Superior temporal gyrus (tissue), 1 donor: ENCODE measurements at regions not wholly inside any gene's neighbourhood (a gene's known extent, or its start where the extent isn't known, plus 50 kb on each side); places are given as distances from the start of the nearest gene placed in this dataset.
"Not testable (repeated sequence)": the region's sequence is repeated elsewhere in the genome, so short reads cannot be mapped to it uniquely, and the experiment has no call there.

ENCODE experiments used
- DNase-seq: peaks from one replicate; pipeline ENCODE4 v3.0.0-alpha.2; 2016; ENCODE audit errors: extremely low spot score

- DNase-seq = no peak
Measured at GRCh38 chr2:167361426-167361825, 473.1 kb downstream of the XIRP2 start.

DNA sequence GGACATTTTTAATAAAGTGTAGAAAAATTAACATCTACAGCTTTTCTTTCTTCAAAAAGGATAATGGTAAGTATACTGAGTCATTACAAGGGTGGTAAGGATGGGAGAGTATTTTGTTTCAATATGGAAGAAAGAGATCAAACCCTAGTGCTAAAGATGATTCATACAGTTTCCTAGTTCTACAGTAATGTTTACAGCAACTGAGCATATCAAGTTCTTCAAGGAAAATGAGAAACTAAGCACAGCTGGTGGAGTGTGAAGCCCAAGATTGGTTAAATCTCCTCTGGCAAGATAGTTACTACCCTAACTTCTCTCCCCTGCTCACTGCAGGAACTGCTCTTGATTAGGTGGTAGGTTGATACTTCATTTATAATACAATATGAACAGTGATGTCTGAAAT is 467.5 kb downstream of the XIRP2 start:
- DNase-seq = no peak

DNA sequence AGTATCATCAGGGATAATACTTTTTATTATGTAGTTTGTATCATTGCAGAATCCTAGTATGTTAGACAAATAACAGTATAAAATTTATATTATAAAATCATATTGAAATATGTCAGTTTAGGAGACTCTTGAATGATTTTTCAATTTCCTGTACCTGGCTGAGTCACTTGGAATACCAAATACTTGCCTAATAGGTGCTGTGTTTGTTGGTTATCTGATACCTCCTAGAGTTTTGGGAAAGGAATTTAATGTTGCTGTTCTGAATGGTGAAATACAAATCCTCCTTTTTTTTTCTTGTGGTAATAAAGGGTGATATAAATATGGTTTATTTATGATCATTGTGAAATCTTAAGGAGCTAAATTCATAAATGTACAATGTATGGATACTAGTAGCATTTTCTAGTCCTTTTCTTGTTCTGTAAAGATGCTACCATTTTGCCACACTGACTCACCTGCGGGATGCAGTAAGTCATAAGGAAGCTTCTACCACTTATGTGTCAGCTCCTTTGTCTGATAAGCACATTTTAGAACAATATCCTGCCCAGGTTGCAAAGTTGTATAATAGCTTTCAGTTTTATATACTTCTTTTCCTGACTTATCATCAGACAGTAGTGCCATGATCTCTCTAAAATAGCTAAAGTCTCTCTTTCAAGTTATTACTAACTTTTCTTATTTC is 465.5 kb downstream of the XIRP2 start:
- no peak for DNase-seq

DNA sequence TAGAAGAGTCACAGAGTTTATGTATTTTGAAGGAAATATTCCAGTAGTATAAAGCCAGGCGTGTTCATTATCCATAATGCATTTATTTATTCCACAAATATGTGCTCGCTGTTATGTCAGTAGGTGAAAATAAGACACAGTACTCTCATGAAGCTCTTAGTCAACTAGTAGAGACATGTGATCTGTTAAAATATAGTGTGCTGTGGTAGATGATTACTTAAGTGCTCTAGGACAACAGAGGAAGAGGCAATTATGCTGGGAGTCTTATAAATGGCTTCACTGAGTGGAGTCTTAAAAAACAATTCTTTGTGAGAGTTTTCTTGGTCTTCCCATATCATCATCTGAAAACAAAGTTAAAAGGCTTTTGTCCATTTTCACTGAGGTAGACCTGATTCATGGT is 457.3 kb downstream of the XIRP2 start:
- no peak for DNase-seq

DNA sequence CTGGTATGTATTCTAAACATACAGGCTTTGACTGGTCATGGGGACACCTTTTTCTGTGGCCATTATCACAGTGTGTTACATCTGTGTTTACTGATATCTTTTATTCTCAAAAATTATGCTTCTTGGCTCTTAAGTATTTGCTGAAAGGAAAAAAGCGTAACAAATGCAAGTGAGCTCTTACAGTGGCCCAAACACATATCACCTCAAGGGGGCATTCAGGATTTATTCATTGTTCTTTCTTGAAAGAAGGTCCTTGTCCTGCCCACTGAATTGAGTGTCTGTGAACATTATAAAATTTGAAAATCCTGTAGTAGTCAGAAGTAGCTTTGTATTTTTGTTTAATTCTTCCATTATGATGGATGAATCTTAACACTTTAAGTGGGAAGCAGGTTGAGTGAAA is 454.5 kb downstream of the XIRP2 start:
- DNase-seq = no peak

DNA sequence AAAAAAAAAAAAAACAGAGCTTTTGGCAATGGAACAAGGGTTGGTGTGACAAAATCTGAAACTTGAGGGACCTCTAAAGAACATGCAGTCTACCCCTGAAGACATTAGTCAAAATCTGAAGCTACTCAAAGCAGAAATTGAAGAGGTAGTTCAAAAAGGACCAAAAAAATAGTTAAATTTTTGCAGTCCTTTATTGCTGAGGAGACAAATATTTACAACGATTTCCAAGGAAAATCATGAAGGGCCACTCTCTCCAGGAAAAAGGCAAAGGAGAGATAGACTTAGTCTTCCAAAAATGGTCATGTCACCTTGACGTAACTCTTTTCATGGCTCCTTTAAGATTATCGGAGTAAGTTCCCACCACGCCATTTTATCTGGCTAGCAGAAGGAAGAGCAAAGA is 452.0 kb downstream of the XIRP2 start:
- no peak for DNase-seq

DNA sequence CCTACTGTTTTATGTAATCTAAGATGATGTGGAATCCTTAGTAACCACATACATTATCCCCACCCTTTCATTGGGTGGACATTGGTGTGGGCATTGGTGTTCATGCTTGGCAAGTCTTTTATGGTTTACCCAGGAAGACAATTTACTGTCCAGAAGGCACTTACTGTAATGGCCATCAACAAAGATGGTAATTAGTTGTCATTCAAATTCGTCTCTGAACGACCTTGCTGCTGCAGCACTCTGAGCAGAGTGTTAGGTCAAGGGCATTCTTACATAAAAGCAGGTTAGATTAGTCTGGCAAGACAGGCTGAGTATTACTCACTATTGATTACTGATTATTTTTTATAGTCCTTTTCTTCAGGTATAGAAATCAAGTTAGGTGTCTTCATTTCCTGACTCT is 447.9 kb downstream of the XIRP2 start:
- DNase-seq = no peak

DNA sequence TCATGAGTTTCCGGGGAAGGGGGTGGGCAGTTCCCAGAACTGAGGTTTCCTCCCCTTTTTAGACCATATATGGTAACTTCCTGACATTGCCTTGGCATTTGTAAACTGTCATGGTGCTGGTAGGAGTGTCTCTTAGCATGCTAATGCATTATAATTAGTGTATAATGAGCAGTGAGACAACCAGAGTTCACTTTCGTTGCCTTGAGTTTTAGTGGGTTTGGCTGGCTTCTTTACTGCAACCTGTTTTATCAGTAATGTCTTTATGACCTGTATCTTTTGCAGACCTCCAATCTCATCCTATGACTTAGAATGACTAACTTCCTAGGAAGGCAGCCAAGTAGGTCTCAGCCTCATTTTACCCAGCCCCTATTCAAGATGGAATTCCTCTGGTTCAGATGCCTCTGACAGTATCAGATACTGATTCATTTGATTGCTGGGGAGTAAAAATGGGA is 447.3 kb downstream of the XIRP2 start:
- DNase-seq = no peak

DNA sequence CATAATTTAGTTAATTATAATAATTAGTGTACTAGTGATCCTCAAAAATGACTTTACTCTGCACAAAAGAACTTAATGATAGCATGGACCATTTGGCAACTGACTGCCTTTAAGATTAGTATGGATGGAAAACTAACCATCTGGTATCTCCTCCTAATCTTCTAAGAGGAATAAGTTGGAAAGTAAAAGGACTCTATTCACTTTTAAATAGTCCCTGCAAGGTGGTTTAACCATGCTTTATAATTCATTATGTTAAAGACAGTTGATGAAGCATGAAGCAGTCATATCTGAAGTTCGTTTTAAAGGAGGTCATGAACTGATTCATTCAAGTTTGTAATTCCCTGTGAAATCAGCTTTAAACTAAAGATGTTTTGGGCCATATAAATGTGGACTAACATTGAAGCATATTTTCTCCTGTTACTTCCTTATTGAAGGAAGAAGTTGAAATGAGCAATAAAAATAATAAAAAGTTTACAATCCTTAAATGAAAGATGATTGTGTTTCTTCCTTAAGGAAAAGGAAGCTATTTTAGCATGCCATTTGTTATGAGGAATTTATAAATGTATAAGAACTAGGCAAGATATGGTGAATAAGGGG is 446.0 kb downstream of the XIRP2 start:
- no peak for DNase-seq

DNA sequence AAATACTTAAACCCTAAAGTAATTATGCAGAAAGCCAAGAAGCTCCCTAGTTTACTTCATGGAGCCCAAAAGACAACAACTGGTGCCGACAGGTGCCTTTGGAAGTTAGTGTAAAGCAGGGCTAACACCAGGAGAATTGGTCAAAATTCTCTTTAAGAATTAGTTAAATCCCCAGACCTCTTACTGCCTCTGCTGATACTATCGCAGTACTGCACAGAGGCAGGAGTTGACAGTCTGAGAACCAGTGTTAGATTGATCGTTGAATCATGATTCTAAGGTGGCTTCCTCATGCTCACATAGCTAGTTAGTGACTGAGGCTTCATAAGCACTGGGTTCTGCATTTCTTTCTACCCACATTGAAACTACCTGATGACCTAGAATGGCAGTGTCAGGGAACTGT is 445.0 kb downstream of the XIRP2 start:
- no peak for DNase-seq

GRCh38 chr2:167332358-167332757 is 444.1 kb downstream of the XIRP2 start:
- no peak for DNase-seq

GRCh38 chr2:167331636-167332232 is 443.5 kb downstream of the XIRP2 start:
- no peak for DNase-seq

GRCh38 chr2:167328808-167329207 is 440.5 kb downstream of the XIRP2 start:
- DNase-seq = not testable (repeated sequence)

DNA sequence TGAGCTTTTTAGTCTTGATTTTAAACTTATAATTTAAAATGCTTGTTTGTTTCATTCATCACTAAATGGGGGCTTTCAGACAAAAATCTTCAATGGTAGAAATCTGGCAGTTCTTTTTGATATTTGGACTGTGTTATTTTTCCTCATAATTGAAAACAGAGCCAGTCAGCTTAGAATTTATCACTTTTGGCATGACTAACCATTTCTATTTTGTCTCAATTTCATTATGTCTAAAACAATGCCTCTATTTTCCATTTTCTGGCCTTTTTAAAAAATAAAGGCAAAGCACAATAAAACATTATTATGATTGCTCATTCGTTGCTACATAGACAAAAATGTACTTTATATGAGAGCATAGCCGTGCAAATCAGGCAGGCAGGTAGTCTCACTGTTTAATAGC is 434.5 kb downstream of the XIRP2 start:
- no peak for DNase-seq

DNA sequence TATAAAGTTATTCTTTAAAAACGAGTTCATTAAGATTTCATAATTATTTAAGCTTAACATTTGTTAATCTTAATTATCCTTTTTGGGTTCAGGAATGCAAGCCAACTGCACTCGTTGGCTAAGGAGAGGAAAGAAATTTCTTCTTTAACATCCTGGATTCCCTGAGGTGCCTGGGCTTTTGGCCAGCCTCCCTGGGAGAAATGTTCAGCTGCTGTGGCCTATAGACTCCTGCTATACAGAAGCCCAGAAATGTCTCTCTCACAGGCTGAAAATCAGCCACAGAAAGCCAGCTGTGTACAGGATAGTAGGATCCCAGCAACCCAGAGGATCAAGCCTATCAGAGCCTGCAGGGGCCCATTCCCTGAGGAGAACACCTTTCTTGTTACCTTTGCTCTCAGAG is 430.3 kb downstream of the XIRP2 start:
- no peak for DNase-seq

GRCh38 chr2:167310442-167310841 is 422.2 kb downstream of the XIRP2 start:
- no peak for DNase-seq
